ENCODE measurements at regions not wholly inside any gene's neighbourhood (a gene's known extent, or its start where the extent isn't known, plus 50 kb on each side); places are given as distances from the start of the nearest gene placed in this dataset.

DNA sequence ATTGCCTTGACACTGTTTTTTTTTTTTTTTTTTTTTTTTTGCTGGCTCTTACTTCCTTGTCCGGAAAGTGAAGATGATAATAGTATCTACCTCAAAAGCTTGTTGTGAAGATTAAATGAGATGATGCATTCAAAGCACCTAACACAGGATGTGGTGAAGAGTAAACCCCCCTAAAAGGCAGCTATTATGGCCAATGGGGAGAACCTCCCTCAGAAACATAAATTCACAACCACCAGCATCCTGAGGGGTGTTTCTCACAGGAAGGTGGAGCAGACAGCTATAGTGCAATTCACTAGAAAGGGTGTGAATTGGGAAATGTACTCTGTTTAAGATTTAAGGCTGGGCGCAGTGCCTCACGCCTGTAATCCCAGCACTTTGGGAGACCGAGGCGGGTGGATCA is 85.4 kb upstream of the CRY1 start:
- Mint-ChIP-seq H3K27ac (no peak overlapping the region), H3K36me3 (no peaks in the 10 kb centered on the region), H3K4me1 (ENCODE audit: unreplicated experiment) (peaks cover 4% of the 10 kb centered on the region), H3K4me3 (no peak overlapping the region), H3K9me3 (no peaks in the 10 kb centered on the region), H3K27me3 (peaks cover 7% of the 10 kb centered on the region)
- DNase-seq (ENCODE audit: extremely low spot score, unreplicated experiment), result no peak
- TF ChIP-seq, protein P1, sequence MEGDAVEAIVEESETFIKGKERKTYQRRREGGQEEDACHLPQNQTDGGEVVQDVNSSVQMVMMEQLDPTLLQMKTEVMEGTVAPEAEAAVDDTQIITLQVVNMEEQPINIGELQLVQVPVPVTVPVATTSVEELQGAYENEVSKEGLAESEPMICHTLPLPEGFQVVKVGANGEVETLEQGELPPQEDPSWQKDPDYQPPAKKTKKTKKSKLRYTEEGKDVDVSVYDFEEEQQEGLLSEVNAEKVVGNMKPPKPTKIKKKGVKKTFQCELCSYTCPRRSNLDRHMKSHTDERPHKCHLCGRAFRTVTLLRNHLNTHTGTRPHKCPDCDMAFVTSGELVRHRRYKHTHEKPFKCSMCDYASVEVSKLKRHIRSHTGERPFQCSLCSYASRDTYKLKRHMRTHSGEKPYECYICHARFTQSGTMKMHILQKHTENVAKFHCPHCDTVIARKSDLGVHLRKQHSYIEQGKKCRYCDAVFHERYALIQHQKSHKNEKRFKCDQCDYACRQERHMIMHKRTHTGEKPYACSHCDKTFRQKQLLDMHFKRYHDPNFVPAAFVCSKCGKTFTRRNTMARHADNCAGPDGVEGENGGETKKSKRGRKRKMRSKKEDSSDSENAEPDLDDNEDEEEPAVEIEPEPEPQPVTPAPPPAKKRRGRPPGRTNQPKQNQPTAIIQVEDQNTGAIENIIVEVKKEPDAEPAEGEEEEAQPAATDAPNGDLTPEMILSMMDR (conservative IDR thresholded peaks at IDR 0.05), result no peak

GRCh38 chr12:107179871-107180270 is 86.5 kb upstream of the CRY1 start:
- H3K4me1 Mint-ChIP-seq (ENCODE audit: unreplicated experiment), result no peaks in the 10 kb centered on the region
- TF ChIP-seq, protein P1 (conservative IDR thresholded peaks at IDR 0.05), result no peak
- H3K36me3 Mint-ChIP-seq, result no peaks in the 10 kb centered on the region
- no peak for DNase-seq (ENCODE audit: extremely low spot score, unreplicated experiment)
- H3K27me3 Mint-ChIP-seq, result peaks cover 7% of the 10 kb centered on the region
- no peak overlapping the region for H3K27ac Mint-ChIP-seq
- no peak overlapping the region for H3K4me3 Mint-ChIP-seq
- no peaks in the 10 kb centered on the region for H3K9me3 Mint-ChIP-seq

GRCh38 chr12:107180272-107180671 is 86.9 kb upstream of the CRY1 start:
- H3K27me3 Mint-ChIP-seq, result peaks cover 7% of the 10 kb centered on the region
- H3K27ac Mint-ChIP-seq, result no peak overlapping the region
- no peaks in the 10 kb centered on the region for H3K36me3 Mint-ChIP-seq
- no peak overlapping the region for H3K4me3 Mint-ChIP-seq
- TF ChIP-seq, protein P1 (conservative IDR thresholded peaks at IDR 0.05), result no peak
- no peak for DNase-seq (ENCODE audit: extremely low spot score, unreplicated experiment)
- H3K9me3 Mint-ChIP-seq, result no peaks in the 10 kb centered on the region
- H3K4me1 Mint-ChIP-seq (ENCODE audit: unreplicated experiment), result no peaks in the 10 kb centered on the region

DNA sequence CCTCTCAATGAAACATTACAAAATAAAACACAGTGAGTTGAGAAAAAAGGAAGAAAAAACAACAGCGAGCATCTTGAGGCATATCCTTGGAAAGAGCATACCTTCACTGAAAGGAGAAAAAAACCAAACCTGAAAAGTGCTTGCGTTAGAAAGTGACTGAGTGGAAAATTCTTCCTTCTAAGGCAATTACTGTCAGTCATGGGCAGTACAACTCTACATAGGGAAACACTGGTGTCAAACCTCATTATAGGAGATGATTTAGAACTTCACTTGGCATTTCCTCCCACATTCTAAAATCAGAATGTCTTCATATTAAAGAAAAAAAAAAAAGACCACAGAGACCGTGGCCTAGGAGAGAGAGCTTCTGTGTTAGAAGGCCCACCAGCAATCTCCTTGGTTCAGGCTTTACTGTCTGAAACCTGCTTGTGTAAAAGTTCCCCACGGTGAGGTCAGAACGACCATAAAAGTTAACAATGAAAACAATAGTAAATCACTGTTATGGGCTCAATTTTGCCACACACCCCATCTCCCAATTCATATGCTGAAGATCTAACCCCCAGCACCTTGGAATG is 91.1 kb upstream of the CRY1 start:
- Mint-ChIP-seq H3K9me3 (no peaks in the 10 kb centered on the region), H3K4me3 (no peak overlapping the region), H3K27ac (no peak overlapping the region), H3K4me1 (ENCODE audit: unreplicated experiment) (no peaks in the 10 kb centered on the region), H3K27me3 (peaks cover 17% of the 10 kb centered on the region), H3K36me3 (no peaks in the 10 kb centered on the region)
- DNase-seq (ENCODE audit: extremely low spot score, unreplicated experiment), result no peak
- TF ChIP-seq, protein P1 (conservative IDR thresholded peaks at IDR 0.05), result no peak

DNA sequence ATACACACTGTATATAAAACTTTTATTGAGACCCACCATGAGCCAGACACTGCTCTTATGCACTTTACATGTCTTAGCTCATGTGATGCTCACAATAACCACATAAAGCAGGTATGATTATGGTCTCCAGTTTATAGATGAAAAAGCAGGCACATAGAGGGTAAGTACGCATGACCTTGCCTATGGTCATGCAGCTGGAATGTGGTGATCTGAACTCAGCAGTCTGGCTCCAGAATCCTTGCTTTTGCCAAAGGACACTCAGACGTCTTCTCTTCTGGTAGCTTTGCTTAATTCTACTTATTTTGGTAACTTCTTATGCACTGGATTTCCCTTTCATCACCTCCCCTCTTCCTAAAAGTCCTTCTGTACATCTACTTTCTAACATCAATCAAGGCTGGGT is 103.3 kb upstream of the CRY1 start:
- Mint-ChIP-seq H3K36me3 (no peaks in the 10 kb centered on the region), H3K4me3 (no peak overlapping the region), H3K9me3 (peaks cover 3% of the 10 kb centered on the region), H3K27ac (no peak overlapping the region), H3K4me1 (ENCODE audit: unreplicated experiment) (no peaks in the 10 kb centered on the region), H3K27me3 (peaks cover 8% of the 10 kb centered on the region)
- TF ChIP-seq, protein P1 (conservative IDR thresholded peaks at IDR 0.05), result no peak
- no peak for DNase-seq (ENCODE audit: extremely low spot score, unreplicated experiment)

DNA sequence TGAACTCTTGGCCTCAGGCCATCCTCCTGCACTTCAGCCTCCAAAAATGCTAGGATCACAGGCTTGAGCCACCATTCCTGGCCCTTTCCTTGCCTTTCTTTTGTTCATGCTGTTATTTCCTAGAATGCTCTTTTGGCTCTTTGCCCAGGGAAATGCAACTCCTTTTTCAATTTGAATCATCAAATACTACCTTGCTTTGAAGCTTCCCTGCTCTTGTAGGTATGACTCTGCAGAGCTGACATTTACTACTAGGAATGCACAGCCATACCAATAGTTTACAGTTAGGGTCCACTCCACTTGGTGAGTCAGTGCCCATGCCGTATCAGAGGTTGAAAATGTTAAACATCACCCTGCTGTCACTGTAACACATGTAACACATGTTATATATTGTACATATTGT is 107.0 kb upstream of the CRY1 start:
- TF ChIP-seq, protein P1 (conservative IDR thresholded peaks at IDR 0.05), result no peak
- H3K36me3 Mint-ChIP-seq, result no peaks in the 10 kb centered on the region
- no peaks in the 10 kb centered on the region for H3K9me3 Mint-ChIP-seq
- no peak overlapping the region for H3K4me3 Mint-ChIP-seq
- H3K27ac Mint-ChIP-seq, result no peak overlapping the region
- no peaks in the 10 kb centered on the region for H3K27me3 Mint-ChIP-seq
- no peak for DNase-seq (ENCODE audit: extremely low spot score, unreplicated experiment)
- no peaks in the 10 kb centered on the region for H3K4me1 Mint-ChIP-seq (ENCODE audit: unreplicated experiment)

Measured in type B pancreatic cell (in vitro differentiated cells).